HG02885 (cell line): ENCODE measurements at regions not wholly inside any gene's neighbourhood (a gene's known extent, or its start where the extent isn't known, plus 50 kb on each side); places are given as distances from the start of the nearest gene placed in this dataset.

Experiments used
- ATAC-seq: cut with Tn5 transposase; IDR thresholded peaks from one replicate; pipeline ENCODE4 v1.9.1; 2021; ENCODE audit warnings: mild to moderate bottlenecking; ENCODE audit not compliant: unreplicated experiment, poor library complexity

DNA sequence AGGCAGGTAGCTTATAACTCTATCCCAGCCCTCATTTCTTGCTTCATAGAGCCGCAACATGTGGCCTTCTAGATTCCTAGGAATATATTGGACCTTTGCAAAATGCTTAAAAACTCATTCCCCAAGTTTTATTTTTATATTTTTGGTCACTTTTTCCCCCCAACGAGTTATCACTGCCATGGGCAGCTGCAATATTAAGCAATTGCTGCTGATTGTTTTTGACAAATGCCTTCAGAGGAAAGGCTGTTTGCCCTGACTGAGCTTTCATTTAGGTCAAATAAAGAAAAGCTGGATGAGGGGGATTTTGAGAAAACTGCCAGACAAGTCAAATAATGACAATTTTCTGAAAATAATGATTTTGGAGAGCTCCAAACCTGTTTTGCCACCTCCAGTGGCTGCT lies 976.9 kb upstream of the MBL2 start:
- no peak for ATAC-seq

DNA sequence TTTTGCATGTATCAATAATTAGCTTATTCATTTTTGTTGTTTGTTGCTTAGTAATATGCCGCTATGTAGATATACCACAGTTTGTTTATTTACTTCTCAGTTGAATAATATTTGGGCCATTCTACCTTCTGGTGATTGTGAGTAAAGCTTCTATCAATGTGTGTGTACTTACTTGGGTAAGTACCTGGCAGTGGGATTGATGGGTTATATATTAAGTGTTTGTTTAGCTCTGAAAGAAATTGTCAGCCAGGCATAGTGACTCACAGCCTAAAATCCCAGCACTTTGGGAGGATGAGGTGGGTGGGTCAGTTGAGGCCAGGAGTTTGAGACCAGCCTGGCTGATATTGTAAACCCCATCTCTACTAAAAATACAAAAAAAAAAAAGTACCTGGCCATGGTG lies 975.7 kb upstream of the MBL2 start:
- ATAC-seq, result no peak

DNA sequence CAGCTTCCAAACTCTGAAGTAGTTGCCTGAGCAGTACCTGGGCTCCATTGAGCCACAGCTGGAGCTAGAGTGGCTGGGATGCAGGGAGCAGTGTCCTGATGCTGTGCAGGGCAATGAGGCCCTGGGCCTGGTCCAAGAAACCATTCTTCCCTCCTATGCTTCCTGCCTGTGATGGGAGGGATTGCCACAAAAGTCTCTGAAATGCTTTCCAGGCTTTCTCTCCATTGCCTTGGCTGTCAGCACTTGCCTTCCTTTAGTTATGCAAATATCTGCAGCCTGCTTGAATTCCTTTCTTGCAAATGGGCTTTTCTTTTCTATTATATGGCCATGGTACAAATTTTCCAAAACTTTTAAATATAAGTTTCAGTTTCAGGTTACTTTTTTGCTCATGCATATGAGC lies 972.2 kb upstream of the MBL2 start:
- no peak for ATAC-seq

DNA sequence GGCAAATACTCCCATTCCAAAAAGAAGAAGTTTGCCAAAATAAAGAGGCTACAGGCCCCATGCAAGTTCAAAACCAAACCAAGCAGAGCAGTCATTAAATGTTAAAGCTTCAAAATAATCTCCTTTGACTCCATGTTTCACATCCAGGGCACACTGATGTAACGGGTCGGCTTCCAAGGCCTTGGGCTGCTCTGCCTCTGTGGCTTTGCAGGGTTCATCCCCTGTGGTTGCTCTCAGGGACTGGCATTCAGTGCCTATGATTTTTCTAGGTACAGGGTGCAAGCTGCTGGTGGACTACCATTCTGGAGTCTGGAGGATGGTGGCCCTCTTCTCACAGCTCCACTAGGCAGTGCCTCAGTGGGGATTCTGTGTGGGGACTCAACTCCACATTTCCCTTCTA lies 971.6 kb upstream of the MBL2 start:
- no peak for ATAC-seq

DNA sequence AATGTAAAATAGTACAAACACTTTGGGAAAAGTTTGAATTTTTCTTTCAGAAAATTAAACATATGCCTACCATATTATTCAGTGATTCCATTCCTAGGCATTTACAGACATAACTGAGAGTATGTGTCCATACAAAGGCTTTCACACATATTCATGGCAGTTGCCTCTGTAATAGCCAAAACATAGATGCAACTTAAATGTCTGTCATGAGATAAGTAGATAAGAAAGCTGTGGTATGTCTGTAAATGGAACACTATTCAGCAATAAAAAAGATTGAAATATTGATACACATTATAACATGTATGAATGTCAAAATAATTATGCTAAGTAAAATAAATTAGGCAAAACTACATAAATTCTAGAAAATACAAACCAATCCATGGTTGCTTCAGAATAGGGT lies 964.5 kb upstream of the MBL2 start:
- ATAC-seq, result no peak

DNA sequence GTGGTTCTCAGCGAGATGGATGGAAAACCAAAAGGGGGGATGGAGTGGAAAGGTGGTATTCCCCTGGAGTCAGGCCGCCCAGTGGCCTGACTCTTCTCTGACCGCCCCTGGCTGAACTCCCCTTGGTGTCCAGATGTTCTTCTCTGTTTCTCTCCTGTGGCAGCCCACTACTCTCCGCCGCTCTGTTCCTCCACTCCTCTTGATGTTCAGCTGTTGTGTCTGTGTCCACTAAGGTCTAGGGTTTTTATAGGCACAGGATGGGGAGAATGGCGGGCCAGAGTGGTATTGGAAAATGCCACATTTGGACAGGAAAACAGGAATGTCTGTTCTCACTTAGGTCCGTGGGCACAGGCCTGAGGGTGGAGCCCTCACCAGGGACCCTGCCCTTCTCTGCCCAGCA lies 954.3 kb upstream of the MBL2 start:
- no peak for ATAC-seq

DNA sequence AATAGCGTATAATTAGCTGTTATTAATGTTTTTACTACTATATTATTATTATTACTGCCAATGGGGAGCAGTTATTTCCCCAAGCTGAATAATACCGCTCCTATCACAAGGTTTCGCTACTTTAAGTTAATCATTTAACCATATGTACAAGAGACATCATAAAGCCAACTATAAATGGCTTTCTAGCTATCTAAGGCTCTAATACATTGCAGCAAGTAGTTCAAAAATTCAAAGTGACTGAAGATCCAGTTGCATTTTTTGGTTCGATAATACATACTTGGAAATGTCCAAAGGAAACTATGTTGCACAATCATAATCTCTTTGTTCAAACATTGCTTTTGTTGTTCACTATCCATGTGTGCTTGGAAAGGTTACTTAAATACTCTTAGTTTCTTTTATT lies 952.0 kb upstream of the MBL2 start:
- ATAC-seq, result no peak

DNA sequence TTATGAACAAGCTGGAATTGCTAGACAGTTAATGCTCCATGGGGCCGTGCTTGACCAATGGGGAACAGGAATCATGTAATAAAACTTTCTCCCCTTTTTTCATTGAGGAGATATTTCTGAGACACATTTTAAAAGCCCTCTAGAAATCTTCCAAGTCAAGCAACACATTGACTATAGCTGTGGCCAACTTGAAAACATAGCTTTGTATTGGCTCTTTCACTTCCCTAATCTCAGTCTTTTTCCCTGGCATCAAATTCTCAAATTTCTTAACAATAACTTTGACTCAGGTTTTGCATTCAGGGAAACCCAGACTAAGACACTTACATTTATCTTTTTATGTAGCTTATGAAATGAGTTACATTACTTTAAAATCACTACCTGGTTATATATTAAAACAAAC lies 947.1 kb upstream of the MBL2 start:
- no peak for ATAC-seq

DNA sequence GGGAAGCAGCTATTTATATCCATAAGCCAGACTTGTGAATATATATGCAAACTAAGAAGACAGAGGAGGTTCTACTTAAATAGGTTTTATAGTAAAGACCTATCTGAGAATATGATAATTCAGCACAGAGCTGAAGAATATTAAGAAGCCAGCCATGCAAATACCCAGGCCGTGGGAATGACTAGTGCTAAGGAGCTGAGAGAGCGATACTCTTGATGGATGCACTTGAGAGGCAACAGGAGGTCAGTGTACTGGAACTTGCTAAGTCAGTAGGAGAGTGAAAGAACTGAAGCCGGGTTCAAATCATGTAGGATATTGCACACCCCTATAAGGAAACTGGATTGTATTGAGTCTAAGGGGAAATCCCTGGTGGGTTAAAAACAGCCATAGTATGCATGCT lies 943.6 kb upstream of the MBL2 start:
- ATAC-seq, result no peak

DNA sequence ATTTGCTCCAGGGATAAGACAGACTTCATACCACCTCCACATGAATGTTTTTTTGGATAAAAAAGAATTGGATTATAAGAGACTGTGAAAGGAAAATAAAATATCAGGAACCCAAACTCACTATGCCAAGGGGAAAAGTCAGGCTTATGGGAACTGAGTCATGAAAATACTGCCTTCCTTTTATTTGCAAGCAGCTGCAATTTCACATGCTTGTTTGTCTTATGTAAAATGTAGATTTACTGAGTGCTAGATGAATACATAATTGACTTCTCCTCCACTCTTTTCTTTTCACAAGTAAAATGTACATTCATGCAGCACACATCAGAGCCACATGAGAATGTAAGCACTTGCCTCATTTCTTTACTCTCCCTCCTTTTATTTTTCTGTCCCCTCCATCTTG lies 940.8 kb upstream of the MBL2 start:
- no peak for ATAC-seq

DNA sequence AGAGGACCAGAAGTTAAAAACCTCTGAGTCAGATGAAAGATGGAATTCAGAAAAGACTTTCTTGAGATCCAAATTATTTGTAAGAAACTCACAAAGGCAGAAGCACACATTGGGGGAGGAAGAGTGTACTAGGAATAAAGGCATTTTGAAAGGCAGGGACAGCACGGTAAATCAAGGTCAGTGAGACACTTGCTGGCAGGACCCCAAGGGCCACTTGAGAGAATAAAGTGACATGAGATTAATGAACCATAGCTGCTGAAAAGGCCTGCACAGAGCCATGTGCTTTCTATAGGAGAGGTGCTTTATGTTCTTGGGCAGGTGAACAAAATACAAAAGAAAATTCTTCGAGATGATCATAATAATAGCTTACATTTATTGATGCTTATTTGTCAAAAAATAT lies 929.9 kb upstream of the MBL2 start:
- ATAC-seq, result no peak

DNA sequence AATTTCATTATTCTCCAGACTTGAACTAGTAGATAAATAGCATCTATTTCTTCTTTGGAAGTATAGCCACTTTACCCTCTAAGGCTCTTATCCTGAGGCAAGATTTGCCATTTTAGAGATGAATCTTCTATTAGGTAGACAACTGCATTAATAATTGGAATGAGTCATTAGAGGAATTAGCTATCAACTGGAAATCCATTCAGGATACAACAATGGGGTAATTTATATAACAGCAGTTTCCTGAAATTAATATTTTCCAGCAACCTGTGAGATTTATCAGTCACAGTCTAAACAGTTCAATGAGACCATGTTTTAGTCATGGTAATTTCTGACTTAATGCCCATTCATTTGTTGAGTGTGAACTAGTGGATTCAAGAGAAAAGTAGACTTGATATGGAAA lies 928.6 kb upstream of the MBL2 start:
- no peak for ATAC-seq

DNA sequence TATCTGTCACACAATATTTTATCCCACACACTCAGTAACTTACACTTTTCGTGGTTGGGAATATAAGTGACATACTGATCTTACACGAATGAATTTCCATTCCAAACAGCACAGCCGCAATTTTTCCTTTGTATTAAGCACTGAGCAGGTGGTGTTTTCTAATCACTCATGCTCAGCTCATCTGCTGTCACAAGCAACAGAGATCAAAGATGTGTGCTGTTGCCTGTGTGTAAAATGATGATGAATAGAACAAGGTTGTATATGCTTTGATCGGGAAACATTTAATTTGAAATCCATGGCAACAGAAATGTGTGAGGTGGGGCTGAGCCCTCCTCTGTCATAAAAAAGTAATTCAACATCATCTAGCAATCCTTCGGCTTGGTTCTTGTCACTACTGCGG lies 927.7 kb upstream of the MBL2 start:
- ATAC-seq, result no peak

DNA sequence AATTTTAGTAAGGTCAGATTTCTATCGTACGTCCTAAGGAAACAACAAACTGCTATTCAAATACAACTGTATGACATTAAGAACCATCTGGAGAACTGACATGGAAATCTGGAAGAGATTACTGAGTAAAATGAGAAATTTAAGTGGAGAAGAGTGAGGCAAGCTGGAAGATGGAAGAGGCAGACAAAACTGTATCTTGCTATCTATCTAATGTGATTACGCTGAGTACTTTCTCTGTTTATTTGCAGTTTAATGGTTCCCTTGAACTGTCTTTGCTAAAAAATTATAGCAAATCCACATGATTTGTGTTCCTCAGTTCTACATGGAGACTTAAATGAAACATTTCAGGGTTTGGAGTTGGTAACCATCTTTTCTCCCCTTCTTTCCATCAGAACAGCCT lies 927.1 kb upstream of the MBL2 start:
- no peak for ATAC-seq

DNA sequence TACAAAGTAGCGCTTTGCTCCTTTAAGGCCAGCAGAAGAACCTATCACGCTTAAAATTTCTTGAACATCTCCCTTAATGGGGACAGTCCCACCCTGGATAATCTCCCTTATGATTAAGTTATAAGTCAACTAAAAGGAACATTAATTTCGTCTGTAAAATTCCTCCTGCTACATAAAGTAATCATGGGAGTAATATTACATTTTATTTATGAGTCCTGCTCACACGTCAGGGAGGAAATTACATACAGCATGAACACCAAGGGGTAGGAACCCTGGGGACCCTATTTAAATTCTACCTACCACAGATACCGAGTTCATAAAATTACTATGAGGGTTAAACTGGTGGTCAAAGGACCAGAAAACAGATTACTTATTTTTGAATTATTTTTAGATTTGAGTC lies 926.6 kb upstream of the MBL2 start:
- no peak for ATAC-seq

DNA sequence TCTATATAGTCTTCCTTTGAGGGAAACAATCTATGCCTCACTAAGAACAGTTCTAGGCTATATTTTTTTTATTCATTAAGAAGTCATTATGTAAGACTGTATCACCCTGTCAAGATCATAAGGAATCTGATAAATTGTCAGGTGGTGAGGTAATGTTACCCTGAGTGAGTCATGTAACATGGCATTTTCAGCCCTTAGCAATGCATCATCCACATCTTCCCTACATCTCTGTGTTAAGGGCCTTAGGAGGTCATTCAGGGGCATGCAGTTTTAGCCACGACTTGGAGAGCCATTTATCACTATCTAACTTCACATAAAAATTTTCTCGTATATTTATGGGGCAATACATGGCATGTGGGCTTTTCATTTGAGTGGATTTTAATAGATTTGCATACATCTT lies 924.5 kb upstream of the MBL2 start:
- no peak for ATAC-seq

DNA sequence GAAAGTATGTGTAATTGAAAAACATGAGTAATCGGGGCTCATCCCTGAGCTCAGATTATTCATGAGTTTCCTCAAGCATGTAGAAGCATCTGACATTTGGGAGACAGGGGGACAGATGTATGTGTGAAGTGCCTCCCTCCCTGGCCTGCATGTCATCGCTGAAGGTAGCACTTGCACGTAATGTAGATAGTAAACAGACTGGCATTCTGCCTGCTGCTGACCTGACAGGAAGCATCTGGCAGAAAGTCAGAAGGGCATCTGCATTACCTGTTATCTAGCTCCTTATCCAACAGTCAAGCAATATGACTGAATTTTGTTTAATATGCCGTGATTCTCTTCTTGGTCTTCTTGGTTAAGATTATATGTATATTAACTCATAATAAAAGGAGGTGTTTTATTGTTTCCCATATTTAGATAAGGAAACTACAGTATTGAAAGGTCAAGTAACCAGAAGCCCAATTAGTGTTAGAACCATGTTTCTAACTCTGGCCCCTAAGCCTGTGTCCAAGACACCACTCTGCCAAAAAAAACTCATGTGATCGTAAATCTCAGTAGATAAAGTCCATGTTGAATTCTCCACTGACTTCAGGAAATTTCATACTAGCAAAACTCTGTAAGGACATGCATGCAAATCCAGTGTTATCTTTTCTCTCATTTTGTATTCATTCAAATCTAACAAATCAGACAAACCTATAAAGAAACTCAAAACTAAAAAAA lies 918.1 kb upstream of the MBL2 start:
- ATAC-seq, result no peak

DNA sequence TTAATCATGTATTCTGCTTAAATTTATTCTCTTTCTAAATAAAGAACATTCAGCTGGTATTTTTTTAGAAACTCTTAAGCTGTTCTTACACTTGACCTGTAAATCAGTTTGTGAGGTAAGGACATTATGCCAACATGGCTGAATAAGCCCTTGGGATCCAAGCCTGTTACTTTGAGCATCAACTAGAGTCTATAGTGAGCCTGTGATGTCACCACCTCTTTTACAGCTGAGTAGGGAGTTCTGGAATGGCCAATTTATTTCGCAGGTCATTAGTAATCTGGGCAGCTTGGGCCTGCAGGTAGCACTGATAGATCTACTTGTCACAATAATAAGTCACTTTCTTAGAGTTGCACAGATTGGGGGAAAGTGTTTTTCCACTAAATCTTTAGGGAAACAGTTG lies 915.2 kb upstream of the MBL2 start:
- no peak for ATAC-seq

DNA sequence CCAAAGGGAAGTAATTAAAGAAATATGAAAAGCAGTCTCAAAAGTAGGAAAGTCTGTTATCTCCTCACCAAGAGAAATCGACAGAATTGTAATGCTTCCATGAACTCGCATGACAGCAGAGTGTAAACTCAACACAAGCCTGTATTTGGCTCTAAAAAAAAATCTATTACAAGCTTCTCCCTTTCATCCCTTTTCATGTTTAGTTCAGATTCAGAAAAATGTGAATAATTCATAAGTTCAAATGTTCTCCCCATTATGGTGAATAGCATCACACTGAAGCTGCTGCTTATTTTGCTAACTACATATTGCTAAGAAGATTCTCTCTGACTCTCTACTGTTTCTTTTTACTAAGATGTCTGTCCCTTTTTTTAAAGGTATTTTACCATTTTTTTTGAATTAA lies 910.3 kb upstream of the MBL2 start:
- no peak for ATAC-seq

DNA sequence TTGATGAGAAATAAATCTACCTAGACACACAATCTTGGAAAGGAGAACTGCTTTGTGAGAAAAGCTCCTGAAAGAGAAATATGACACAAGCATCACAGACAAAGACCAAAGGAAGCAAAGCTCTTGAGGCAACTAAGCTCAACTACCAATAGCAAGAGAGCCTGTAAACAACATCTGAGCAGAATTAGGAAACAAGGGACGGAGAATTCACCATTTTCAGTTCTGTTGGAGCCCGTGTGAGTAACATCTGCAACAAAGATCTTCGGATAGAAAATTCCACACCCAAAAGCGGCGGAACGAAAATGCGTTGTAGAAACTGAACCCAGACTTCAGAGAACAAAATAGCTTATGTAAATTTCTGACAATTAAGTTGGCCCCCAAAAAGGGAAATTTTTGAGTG lies 909.9 kb upstream of the MBL2 start:
- no peak for ATAC-seq

DNA sequence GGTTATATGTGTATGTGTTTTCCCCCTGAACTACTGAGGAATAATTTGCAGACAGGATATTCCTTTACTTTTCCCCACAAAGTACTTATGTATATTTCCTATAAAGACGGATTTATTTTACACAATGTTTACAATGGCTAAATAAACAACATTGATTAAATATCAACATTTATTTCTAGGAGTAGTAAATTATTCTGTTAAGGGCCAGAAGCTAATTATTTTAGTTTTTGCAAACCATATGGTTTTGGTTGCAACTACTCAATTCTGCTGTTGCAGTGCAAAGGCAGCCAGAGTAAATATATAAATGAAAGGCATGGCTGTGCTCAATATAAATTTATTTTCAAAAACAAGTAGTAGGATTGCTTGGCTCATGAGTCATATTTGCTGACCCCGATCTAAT lies 907.1 kb upstream of the MBL2 start:
- ATAC-seq, result no peak

DNA sequence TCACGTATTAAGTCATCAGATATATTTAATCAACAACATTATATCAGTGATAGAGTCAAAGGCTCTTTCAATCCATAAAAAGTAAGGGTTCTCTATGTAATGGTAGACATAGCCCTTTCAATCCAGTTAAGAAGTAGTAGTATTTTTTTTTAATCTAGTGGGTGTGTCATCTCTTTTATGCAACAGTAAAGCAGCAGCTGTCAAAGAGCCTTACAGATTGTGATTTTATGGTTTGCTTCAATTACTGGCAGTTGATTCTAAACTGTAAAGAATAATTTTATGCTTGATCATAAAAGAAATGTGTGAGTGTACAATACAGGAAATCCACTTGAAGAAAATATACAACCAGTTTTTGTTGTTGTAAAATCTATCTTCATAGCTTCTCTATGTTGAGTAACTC lies 902.6 kb upstream of the MBL2 start:
- no peak for ATAC-seq

DNA sequence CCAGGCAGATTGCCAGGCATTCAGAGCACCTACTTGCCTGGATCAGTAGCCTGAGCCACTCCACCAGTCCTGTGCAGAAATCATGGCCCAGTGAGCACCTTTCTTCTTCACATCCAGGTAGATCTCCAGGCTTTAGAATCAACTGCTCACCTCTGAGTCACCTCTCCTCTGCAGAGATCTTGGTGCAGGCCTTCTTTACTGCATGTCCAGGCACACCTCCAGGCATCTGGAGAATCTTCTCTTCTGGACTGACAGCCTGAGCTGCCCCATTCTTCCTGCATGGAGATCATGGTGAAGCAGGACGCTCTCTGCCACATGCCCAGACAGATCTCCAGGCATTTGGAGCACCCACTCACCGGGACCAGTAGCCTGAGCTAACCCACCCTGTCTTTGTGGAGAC lies 894.5 kb upstream of the MBL2 start:
- no peak for ATAC-seq
